Left forelimb (tissue), 1 donor: ENCODE measurements at regions not wholly inside any gene's neighbourhood (a gene's known extent, or its start where the extent isn't known, plus 50 kb on each side); places are given as distances from the start of the nearest gene placed in this dataset.

Experiments
- DNase-seq: peaks from one replicate; pipeline ENCODE4 v3.0.0-alpha.2; 2018; ENCODE audit warnings: low spot score

GRCh38 chr9:79862921-79863890, 291.4 kb downstream of the TLE4 start:
- no peak for DNase-seq

- DNase-seq, result no peak
These were observed 286.7 kb downstream of the TLE4 start for GRCh38 chr9:79858508-79858907.

- no peak for DNase-seq
These were observed 285.4 kb downstream of the TLE4 start for GRCh38 chr9:79857188-79857587.

- no peak for DNase-seq
These were observed 275.3 kb downstream of the TLE4 start for GRCh38 chr9:79847074-79847473.

GRCh38 chr9:79829566-79830302, 258.0 kb downstream of the TLE4 start:
- DNase-seq, result no peak

GRCh38 chr9:79824265-79824664, 252.5 kb downstream of the TLE4 start:
- DNase-seq, result no peak

- no peak for DNase-seq
These were observed 245.8 kb downstream of the TLE4 start for GRCh38 chr9:79817438-79818004.

GRCh38 chr9:79813258-79813638, 241.5 kb downstream of the TLE4 start:
- no peak for DNase-seq

GRCh38 chr9:79812507-79813257, 240.9 kb downstream of the TLE4 start:
- no peak for DNase-seq

GRCh38 chr9:79812099-79812498, 240.3 kb downstream of the TLE4 start:
- no peak for DNase-seq

GRCh38 chr9:79809931-79810330, 238.2 kb downstream of the TLE4 start:
- no peak for DNase-seq

GRCh38 chr9:79809316-79809876, 237.6 kb downstream of the TLE4 start:
- no peak for DNase-seq

- no peak for DNase-seq
These were observed 236.2 kb downstream of the TLE4 start for GRCh38 chr9:79807971-79808370.

GRCh38 chr9:79806086-79806485, 234.3 kb downstream of the TLE4 start:
- DNase-seq, result no peak

GRCh38 chr9:79801459-79801858, 229.7 kb downstream of the TLE4 start:
- DNase-seq, result no peak

GRCh38 chr9:79800578-79800977, 228.8 kb downstream of the TLE4 start:
- no peak for DNase-seq

- no peak for DNase-seq
These were observed 228.0 kb downstream of the TLE4 start for GRCh38 chr9:79799691-79800335.

- DNase-seq, result no peak
These were observed 226.7 kb downstream of the TLE4 start for GRCh38 chr9:79798450-79798849.

GRCh38 chr9:79796411-79796810, 224.6 kb downstream of the TLE4 start:
- DNase-seq, result no peak

GRCh38 chr9:79788662-79789061, 216.9 kb downstream of the TLE4 start:
- no peak for DNase-seq

- no peak for DNase-seq
These were observed 209.5 kb downstream of the TLE4 start for GRCh38 chr9:79781263-79781662.
